ENCODE measurements at regions not wholly inside any gene's neighbourhood (a gene's known extent, or its start where the extent isn't known, plus 50 kb on each side); places are given as distances from the start of the nearest gene placed in this dataset.
A peak's percentile ranks its signal among the peaks of the same experiment; 100 is the strongest.

DNA sequence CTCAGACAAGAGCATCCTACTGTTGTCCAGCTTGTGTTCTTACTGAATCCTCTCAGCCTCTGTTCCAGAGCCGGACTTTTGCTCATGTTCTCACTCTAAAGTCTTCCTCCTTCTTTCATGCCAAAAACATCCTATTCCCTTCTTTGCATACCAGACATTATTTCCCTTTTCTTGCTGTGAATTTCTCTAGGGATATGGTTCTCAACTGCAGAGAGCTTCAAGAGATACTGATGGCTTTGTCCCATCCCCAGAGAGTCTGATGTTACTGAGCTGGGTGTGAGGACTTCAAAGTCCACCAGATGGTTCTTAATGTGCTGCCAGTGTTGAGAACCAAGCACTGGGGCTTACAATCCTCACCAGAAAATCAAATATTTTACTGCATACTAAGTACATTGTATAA is 98.6 kb upstream of the FER start:
- DNase-seq (ENCODE audit: low spot score) = no peak

DNA sequence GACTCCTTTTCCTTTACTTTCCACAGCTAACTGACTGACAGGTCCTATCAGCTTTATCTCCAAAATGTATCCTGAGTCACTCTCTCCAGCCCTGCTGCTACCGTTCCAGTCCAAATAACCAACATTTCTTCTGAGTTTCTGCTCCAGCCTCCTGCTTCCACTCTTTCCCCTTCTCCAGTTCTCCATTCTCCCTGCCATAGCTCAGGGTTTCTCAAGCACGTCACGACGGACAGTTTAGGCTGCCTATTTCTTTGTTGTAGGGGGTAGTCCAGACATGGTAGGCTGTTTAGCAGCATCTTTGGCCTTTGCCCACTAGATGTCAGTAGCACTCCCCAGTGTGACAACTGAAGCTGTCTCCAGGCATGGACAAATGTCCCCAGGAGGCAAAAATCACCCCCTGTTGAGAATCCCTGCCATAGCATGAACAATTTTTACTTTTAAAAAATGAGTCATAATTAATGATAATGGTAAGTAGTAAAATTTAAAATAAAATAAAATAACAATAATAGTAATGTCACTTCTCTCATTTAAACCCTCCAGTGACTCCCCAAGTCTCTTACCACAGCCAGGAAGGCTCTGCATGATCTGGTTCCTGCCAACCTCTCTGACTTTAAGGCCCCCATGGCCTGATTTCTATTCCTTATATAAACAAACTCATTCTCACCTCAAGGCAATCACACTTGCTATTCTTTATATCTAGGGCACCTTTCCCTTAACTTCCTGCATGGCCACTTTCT is 105.4 kb upstream of the FER start:
- peak; percentile 81 for DNase-seq (ENCODE audit: low spot score)

DNA sequence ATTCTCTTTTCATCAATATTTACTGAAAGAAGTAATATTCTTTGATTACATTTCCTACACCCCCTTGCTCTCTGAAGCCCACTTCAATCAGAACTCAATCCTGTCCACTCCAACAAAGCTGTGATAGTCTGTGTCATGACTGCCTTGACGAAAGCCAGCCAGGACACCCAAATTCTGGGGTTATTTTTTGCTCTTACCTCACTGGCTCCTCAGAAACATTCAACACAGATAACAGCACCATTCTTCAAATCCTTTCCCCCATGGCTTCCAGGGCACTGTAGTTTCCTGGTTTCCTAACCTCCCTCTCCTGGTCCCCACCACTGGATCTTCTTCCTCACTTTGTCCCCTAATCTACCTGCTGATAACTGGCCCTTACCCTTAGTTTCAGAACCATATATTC is 106.1 kb upstream of the FER start:
- DNase-seq (ENCODE audit: low spot score) = no peak

DNA sequence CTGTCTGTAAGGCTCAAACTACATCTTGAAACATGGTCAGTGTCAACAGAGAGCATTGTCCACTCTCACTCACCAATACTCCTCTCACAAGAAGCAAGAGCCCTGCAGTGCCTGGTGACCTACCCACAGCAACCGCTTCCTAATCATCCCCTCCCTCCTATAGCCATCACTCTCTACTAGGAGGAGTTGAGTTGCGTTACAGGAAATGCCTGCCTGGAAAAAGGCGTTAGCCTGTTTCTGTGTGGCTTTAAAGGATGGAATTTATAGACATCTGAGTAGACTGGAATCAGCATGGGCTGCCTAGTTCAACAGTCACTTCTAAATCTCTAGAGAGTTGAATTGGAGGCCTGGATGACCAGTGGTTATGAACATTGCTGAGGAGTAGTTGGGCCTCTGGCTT is 108.3 kb upstream of the FER start:
- no peak for DNase-seq (ENCODE audit: low spot score)

DNA sequence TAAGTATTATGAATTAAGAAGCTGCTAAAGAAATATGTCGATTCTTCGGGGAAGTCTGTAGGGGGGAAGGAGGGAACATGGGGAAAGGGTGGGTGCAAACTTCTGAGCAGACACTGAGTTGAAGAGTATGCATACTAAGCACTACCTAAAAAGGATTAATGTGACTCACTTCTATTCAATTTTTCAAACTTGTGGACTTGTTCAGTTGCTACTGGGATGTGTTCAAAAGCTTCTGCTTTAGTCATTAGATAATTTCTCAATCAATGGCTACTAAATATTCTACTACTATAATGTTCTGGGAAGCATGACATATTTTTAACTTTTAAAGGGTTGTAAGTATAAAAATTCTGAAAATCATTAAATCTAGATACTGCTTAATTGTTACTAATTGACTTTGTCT is 109.7 kb upstream of the FER start:
- DNase-seq (ENCODE audit: low spot score) = no peak

DNA sequence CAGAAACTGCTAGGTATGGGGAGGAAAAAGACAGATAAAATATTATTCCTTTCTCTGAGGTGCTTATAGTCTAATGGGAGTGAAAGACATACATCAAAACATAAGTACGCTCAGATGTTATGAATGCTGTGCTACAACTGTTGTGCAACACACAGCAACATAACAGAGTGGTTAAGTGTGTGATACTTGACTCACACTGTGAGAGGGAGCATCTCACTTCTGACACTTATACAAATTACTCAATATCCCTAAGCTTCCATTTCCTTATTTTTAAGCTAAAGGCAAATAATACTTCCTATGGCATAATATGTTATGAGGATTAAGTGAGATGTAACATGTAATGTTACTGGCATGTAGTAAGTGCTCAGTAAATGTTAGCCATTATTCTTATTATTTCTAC is 110.6 kb upstream of the FER start:
- DNase-seq (ENCODE audit: low spot score) = peak; percentile 9

DNA sequence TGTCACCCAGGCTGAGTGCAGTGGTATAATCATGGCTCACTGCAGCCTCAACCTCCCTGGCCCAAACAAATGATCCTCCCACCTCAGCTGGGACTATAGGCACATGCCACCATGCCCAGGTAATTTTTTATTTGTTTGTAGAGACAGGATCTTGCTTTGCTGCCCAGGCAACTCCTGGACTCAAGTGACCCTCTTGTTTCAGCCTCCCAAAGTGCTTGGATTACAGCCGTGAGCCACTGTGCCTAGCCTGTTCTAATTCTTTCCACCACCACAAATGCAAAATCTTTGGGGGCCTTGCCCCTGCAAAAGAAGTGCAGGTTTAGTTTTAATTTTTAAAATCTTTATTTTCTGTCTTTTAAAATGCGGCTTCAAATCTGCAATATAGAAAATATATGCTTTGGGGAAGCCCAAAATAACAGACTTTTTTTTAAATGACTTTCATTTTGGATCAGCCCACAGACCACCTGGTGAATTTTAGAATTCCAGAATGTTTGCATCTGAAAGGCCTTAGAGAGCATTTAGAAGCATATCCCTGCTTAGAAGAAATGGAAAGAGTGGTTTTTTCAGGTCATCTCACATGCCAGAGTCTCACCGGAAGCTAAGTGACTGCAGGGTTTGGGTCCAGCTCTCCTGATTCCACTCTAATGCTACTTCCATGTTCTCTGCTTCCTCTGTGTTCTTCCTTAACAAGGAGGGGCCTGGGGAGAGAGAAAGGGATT is 111.4 kb upstream of the FER start:
- no peak for DNase-seq (ENCODE audit: low spot score)

DNA sequence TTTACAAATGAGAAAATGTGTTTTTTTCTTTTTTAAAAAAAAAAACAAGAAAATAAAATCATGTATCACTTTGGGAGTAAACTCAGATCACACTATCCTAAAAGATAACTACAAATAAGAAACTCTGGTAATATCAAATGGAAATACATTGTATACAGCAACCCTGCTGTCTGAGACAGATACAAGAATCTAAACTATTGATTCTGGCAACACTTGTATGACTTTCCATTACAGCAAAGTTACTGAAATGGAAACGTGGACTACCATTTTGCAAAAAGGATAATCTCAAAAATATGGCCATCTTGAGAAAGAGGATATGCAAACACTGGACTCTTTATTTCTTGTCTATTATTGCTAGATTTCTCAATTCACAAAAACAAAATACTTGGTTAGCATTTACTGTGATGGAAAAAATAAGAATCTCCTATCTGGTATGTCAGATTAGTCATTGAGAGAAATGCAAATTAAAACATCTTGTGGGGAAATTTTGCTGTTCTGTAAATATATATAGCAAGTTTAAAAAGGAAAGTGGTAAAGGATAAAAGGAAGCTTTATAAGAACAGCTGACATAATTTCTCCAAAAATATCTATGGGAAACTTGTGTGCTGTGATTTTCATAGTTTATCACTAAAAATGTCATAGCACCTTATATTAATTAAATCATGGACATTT is 112.9 kb upstream of the FER start:
- DNase-seq (ENCODE audit: low spot score) = no peak

DNA sequence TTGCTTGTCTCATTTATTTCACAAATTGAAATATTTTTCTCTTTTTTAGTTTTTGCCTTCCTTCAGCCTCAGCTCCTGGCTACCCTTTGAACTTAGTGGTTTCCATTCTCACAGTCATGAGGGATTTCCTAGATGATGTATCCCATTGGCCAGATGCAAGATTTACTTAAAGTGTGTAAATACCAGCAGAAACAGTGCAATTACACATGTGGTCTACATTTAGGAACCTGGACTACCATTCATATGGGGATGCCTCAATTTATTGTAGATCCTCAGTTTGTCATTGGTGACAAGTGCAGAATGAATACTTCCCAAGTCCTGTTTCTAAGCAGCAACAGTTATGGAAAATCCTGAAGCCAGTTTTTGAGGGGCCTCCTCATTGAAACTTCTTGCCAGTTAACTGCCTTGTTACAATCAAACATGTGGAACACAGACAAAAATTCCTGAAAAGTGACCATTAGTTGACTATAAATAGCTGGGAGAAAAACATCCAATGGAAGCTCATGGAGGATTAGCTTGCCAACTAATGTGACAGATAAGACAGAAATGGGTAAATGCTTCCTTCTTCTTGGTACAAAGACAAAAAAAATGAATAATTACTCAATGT is 113.6 kb upstream of the FER start:
- no peak for DNase-seq (ENCODE audit: low spot score)

DNA sequence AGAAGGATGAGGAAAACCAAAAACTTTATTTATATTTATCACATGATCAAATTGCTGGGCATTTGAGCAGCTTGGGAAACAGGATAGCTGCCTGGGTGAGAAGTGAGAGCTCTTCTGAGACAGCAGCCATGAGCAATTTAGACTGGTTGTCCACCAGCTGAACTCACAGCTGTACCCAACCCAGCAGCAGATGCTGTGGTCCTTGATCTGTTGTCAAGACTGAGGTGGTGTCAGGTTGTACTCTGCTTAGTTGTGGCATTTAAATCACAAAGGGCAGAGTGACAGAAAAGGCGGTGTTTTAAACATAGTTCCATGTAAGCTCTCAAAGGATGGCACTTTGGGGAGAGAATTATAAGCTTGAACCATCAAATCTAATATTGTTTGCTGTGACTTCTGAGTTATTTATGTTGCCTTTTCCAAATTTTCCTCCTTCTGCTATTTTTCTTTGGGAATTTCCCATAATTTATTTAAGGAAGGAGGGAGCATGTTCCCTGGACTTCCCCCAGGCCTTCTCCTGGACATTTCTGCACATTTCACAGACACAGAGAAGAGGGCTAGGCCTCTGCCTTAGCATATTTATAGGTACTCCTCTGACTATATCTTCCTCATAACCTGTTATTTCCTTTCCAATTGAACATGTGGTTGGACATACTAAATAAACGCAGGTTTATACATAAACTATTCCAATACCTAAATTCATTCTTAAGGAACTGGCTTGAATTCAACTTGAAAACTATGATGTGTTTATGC is 117.7 kb upstream of the FER start:
- no peak for DNase-seq (ENCODE audit: low spot score)

DNA sequence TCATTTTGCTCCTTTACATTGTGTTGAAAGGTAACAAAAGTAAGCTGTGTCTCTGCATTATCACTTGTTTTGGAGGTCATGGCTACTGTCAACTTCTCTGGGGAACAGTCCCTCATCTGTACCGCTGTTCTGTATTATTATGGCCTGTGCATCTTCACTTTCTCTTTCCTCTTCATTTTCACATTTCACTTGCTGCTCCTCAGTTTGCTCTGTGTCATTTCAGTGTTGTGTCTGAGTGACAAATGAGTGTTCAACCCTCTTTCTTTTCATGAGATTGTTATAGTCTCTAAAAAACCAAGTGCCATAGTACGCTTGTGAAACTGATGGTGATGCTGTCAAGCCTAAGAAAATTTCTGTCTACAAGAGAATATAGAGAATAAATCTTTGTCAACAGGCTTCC is 122.0 kb upstream of the FER start:
- DNase-seq (ENCODE audit: low spot score) = no peak

DNA sequence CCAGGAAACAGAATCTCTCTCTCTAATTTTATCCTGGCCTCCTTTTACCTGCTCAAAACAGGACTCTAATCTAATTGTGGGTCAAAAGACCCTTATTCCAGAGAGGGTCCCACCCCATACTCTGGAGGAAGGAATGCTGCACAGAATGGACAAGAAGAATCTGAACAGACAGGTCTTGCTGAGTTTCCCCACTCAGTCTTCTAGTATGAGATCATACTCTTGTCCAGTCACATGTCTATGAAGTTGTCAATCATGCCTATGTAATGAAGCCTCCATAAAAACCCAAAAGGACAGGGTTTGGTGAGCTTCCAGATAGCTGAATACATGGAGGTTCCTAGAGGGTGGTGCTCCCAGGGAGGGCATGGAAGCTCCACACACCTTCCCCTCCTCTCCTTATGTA is 123.9 kb upstream of the FER start:
- no peak for DNase-seq (ENCODE audit: low spot score)

DNA sequence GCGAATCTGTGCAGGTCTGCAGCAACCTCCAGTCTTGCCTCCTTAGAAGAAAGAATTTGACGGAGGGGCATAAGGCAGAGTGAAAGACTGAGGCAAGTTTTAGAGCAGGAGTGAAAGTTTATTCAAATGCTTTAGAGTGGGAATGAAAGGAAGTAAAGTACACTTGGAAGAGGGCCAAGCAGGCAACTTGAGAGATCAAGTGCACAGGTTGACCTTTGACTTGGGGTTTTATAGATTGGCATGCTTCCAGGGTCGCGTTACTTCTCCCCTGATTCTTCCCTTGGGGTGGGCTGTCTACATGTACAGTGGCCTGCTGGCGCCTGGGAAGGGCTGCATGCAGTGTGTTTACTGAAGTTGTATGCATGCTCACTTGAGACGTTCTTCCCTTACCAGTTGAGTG is 127.2 kb upstream of the FER start:
- no peak for DNase-seq (ENCODE audit: low spot score)

DNA sequence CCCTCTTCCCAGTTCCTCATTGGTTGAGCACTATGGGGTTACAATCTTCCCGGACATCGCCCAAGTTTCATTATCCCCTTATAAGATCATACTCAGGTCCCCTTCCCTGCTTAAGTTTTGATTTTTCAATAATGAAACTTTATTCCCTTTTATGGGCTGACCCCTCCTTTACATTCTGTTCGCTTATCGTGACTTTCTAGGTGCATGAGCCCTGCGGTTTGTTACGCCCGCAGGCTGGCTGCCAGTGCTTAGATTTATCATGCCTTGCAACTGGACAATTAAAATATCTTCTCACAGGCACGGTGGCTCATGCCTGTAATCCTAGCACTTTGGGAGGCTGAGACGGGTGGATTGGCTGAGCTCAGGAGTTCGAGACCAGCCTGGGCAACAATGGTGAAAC is 127.9 kb upstream of the FER start:
- no peak for DNase-seq (ENCODE audit: low spot score)

DNA sequence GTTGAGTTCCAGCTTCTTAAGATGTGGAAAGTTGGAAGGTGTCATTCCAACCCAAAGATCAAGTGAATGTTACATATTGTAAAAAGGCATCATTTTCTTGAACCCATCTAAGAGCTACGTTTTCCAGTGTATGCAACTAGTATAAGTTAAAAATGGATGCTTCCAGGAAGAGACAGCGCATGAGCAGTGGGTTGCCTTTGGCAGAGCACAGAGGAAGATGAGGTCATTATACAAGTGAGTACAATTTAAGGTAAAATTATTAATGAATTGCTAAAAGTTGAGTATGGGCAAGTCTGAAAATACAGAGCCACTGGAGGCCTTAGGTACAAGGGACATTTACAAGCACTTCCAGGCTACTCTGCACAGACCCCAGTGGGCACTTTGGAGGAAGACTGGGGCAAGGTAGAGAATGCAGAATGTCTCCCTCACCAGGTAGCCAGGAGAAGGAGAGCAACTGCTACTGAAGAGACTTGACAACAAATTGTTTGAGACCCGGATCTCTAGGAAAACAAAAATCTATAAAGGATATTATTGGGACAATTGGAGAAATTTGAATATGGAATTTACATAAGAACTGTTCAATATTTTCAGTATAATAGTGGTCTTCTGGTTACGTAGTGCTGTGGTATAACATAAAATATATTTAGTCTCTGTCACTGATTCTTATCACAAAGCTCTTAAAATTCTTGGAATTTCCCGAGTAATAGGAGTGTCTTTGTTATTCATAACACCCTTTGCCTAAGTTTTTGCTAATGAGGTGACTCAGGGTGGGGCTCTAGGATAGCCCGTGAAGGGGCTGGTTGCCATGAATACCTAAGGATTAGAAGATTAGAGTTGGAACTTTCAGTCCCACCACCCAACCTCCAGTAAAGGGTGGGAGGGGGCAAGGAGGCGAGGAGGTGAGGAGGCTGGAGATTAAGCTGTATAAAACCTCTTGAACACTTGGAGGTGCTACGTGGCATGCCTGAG is 129.9 kb upstream of the FER start:
- no peak for DNase-seq (ENCODE audit: low spot score)

DNA sequence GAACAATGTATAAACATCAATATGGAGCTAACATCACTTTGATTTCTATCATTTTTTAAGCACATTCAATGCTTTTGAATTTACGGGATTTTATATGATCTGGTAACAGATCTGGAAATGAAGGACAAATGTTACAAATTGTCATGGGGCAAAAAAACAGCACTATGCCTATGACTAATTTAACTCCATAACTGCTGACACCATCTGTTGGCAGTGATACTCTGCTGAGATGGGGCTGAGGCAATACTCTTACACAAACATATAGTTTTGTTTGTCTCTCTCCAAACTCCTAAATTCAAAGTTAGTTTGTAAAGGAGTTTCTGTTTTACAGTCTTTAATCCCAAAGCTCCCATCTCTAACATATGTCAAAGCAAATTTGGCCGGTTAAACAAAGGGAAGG is 132.5 kb upstream of the FER start:
- peak; percentile 29 for DNase-seq (ENCODE audit: low spot score)

DNA sequence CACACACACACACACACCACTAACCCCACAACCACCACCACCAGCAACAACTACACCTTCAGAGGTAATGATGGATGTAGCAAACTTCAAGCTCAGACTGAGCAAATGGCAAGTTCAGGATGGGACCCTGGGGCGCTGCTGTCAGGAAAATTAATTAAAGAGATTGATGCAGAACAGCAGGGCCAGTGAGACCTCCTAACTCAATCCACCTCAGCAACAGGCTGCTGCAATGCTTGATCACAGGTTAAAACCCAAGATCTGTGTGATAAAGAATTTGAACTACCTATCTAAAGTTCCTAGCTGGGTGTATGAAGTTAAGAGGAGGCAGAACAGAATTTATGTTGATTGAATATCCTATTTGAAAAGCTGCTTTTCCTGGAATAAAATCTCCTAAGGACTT is 140.3 kb upstream of the FER start:
- DNase-seq (ENCODE audit: low spot score) = no peak

DNA sequence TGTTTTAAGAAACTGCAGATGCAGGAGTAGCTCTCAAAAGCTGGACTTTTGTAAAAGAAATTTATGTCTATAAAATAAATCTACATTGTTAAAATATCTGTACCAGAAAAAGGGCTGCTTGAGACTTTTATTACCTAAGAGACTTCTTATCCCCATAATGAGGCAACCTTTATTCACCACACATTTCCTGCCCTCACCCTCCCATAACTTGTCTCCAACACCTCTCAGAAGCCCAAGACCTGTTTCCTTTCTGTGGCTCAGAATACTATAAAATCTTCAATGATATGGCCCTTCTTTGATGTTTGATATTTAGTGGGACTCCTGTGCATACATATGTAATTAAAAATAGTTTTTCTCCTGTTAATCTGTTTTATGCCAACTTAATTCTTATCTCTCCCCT is 141.5 kb upstream of the FER start:
- no peak for DNase-seq (ENCODE audit: low spot score)

DNA sequence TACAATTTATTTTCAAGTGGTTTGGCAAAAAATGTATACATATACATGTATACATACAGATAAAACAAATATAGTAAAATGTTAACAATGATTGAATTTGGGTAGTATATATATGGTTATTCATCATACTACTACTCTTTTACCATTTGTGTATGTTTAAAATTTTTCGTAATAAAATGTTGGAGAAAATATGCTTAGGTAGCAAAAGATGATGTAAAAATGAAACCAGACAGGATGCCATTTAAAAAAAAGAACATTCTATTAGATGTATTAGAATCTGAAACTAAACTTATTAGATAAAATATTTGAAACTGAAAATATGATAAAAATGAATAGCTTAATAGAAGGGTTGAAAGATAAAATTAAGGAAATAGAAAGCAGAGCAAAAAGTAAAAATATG is 144.9 kb upstream of the FER start:
- DNase-seq (ENCODE audit: low spot score) = no peak

DNA sequence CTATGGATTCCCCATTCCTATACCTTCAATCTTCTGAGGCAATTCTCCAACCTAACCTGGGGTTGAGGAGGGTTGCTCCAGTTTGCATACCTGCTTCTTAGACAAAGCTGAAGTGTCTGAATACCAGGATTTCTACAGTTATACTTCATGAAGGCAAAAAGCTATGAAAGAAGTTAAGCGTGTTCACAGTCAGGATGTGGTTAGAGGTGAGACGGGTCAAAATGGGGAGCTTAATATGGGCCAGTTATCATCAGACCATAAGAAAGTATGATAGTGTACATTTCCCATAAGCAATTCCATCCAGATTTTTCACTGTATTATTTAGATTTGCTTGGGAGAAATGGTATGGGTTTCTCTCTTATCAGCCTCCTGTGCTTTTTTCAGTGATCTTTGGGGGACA is 156.9 kb upstream of the FER start:
- DNase-seq (ENCODE audit: low spot score) = no peak

DNA sequence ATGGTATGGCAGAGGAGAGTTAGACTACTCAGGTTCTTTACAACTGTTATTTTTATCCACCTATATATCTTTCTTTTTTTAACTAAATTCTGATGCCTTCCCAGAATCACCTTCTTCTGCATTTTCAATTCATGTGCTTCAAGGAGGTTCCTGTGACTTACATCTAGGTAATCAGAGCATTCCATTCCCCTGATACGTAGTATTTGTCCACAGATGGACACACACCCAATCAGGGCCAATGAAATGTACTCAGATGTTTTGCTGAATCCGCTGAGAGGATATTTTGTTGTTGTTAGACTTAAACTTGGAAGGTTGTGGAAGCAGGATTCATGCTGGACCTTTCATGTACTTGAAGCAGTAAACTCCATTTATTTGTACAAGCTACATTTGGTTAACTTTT is 159.4 kb upstream of the FER start:
- DNase-seq (ENCODE audit: low spot score) = no peak
